ENCODE measurements at regions not wholly inside any gene's neighbourhood (a gene's known extent, or its start where the extent isn't known, plus 50 kb on each side); places are given as distances from the start of the nearest gene placed in this dataset.

GRCh38 chr14:66435683-66436082 is 50.5 kb upstream of the CCDC196 start:
- TF ChIP-seq, protein P1, sequence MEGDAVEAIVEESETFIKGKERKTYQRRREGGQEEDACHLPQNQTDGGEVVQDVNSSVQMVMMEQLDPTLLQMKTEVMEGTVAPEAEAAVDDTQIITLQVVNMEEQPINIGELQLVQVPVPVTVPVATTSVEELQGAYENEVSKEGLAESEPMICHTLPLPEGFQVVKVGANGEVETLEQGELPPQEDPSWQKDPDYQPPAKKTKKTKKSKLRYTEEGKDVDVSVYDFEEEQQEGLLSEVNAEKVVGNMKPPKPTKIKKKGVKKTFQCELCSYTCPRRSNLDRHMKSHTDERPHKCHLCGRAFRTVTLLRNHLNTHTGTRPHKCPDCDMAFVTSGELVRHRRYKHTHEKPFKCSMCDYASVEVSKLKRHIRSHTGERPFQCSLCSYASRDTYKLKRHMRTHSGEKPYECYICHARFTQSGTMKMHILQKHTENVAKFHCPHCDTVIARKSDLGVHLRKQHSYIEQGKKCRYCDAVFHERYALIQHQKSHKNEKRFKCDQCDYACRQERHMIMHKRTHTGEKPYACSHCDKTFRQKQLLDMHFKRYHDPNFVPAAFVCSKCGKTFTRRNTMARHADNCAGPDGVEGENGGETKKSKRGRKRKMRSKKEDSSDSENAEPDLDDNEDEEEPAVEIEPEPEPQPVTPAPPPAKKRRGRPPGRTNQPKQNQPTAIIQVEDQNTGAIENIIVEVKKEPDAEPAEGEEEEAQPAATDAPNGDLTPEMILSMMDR (conservative IDR thresholded peaks at IDR 0.05) = no peak
- no peaks in the 10 kb centered on the region for H3K27me3 Mint-ChIP-seq (ENCODE audit: insufficient read depth)
- no peak for DNase-seq
- Histone ChIP-seq H3K9me3 (ENCODE audit: control insufficient read depth, low read length) (peaks cover 79% of the 10 kb centered on the region), H3K4me1 (ENCODE audit: control insufficient read depth, insufficient read depth, low read length) (no peaks in the 10 kb centered on the region), H3K4me3 (ENCODE audit: low read length) (no peak overlapping the region), H3K27me3 (ENCODE audit: control insufficient read depth, insufficient read depth, low read length, poor library complexity, severe bottlenecking) (no peaks in the 10 kb centered on the region), H3K27ac (ENCODE audit: low read depth, low read length) (no peak overlapping the region), H3K9ac (ENCODE audit: extremely low read depth, low read length, poor library complexity, severe bottlenecking) (no peak overlapping the region), H3K36me3 (ENCODE audit: control insufficient read depth, insufficient read depth, low read length) (no peaks in the 10 kb centered on the region)
- no peak overlapping the region for H3K27ac Mint-ChIP-seq
- peaks cover 45% of the 10 kb centered on the region for H3K9me3 Mint-ChIP-seq
- no peak overlapping the region for H3K4me3 Mint-ChIP-seq
- no peaks in the 10 kb centered on the region for H3K36me3 Mint-ChIP-seq (ENCODE audit: low read depth)
- H3K4me1 Mint-ChIP-seq = no peaks in the 10 kb centered on the region
- 94 to 100% methylated on average over 1 of the region's 1 CpG for WGBS, 2 experiments (ENCODE audit: insufficient coverage in 1 of 2, insufficient read length in 1 of 2)

All from endodermal cell (in vitro differentiated cells).